ENCODE measurements at regions not wholly inside any gene's neighbourhood (a gene's known extent, or its start where the extent isn't known, plus 50 kb on each side); places are given as distances from the start of the nearest gene placed in this dataset.

- TF ChIP-seq CTCF (IDR thresholded peaks at IDR 0.05), result no peak
- no peak for TF ChIP-seq POLR2AphosphoS5 (IDR thresholded peaks at IDR 0.05)
- TF ChIP-seq POLR2A (IDR thresholded peaks at IDR 0.05), result no peak
- TF ChIP-seq EP300 (IDR thresholded peaks at IDR 0.05), result no peak
These were observed 626.4 kb upstream of the ZNF385D start for GRCh38 chr3:22377421-22377820.

Measured in gastroesophageal sphincter (tissue), 3 donors.